Left colon (tissue), 2 donors: ENCODE measurements at regions not wholly inside any gene's neighbourhood (a gene's known extent, or its start where the extent isn't known, plus 50 kb on each side); places are given as distances from the start of the nearest gene placed in this dataset.

ENCODE experiments used
- ATAC-seq: fragments of 200-7000 bp; cut with Tn5 transposase; one replicate; pipeline ENCODE4 v1.9.1; 2020; ENCODE audit warnings: mild to moderate bottlenecking, moderate library complexity
- DNase-seq, 2 donors: peaks; one replicate each; pipeline ENCODE4 v3.0.0-alpha.2; 2020
- intact Hi-C, 2 donors: fragments of 100-400 bp; cut with DNase I in 1 of 2; cut with micrococcal nuclease in 1 of 2; formaldehyde crosslinking; loops; one replicate each; pipeline versions ENCODE4 v1.11.2 to v1.14.0; 2022; cut with DNase I, micrococcal nuclease
- donor health status: DM: no; HTN: no; CAD: no.
- donor health status: DM: yes; HTN: yes; CAD: no.

DNA sequence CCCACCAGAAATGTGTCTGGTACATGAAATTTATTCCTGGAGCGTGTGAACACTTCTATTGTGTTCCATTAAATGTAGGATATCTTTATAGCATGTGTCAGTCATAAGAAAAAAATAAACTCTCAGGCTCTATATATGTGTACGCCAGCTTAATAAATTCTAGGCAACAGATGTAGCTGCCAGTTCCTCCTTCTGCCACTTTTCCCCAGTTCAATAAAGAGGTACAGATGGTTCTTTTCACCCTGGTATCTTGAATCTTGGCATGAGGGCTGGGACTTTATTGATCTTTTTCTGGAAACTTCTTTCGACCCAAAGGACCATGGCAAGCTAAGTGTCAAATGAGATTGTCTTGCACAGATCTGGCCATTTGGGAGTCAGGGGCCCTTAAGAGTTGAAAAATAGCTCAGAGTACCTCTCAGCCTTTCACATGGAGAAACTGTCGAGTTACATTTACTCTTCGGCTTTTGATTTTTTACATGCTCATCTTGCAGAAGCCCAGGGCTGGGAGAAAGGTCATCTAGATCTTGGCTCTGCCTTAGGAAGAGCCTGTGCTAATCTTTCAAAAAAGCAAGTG, 240.9 kb downstream of the DOK5 start:
- intact Hi-C loops = no loop called here
- no peak for DNase-seq
- ATAC-seq = no peak

- ATAC-seq (no peak), DNase-seq (no peak)
- intact Hi-C loops = no loop called here
Measured at GRCh38 chr20:54714817-54715216, 239.4 kb downstream of the DOK5 start.

DNA sequence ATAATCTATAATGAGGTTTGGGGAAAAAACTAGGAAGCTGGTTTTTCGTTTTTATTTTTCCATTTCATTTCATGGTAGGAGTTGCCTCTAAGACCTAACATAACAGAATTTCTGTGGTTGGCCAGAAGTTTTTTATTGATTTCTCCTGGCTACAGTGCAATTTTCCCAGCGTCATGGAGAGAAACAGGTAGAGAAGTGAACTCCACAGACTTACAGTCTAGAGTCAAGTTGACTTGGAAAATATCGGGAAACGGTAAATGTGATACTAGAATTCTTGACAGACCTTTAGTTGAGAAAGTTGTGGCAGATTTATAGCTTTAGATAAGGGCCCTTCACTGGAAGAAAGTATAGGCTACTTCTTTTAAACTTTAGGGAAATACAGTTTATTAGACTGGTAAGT, 238.3 kb downstream of the DOK5 start:
- intact Hi-C loops = no loop called here
- no peak for DNase-seq
- ATAC-seq = no peak

GRCh38 chr20:54711071-54711470, 235.7 kb downstream of the DOK5 start:
- ATAC-seq (no peak), DNase-seq (no peak)
- intact Hi-C loops = no loop called here

DNA sequence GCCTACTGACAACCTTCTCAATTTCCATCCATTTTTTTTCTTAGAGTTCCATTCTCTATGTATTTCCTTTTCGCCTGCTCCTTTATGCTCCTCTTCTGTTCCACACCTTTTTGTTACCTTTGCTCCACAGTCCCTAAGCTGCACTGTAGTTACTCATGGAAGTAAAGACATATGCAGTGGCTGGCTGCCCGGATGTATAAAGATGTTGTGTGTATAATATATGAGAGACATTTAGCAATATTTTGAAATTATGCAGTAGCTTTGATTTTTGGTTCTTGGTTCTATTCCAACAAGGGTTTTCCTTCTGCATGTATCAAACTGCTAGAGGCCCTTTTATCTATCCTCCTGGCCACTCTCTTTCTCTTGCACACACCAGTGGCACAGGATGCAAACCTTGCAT, 234.9 kb downstream of the DOK5 start:
- intact Hi-C loops = no loop called here
- DNase-seq = no peak
- ATAC-seq = no peak

GRCh38 chr20:54708229-54708628, 232.8 kb downstream of the DOK5 start:
- intact Hi-C loops = no loop called here
- DNase-seq (no peak), ATAC-seq (no peak)

GRCh38 chr20:54707801-54708200, 232.4 kb downstream of the DOK5 start:
- ATAC-seq (no peak), DNase-seq (no peak)
- intact Hi-C loops = no loop called here

DNA sequence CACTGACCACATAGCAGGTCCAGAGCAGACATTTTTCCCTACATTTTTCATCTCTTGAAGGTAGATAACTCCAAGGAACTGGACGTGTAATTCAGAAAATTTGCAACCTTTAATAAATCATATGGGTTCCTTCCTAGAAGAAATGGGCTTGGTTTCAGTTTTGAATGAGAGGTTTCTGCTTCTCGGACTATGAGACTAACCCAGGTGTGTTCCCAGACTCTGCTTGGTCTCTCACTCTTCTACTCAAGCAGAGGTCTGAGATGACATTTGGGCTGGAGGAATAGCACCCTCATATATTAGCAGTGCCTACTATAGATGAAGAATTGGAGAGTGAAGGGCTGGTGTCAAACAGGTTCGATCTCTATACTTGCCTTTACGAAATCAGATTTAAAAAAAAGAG, 231.2 kb downstream of the DOK5 start:
- intact Hi-C loops = no loop called here
- ATAC-seq (no peak), DNase-seq (no peak)

DNA sequence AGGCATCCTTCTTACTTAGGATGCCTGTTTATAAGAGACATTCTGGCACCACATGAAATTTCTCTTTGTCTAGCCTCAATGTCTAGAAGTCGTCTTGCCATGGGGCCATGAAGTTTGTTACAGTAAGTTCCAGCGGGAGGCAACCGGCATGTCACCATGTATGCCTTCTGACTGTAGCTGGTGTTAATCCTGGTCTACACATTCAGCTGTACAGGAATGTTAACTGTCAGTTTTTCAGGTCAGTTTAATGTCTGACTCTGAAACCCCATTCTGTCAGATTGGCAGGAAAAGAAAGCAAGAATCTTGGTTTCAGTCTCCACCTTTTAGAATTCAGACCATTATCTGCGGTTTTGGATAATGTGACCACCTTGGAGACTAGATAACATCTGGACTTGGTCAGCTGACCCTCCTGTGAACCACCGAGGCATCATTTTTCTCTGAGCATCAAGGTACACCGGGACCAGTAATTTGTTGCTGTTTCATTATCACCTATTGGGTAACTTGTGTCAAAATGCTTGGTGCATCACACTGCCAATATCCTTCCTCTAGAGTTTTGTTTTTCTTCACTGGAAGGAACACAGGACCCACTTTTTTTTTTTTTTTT, 228.7 kb downstream of the DOK5 start:
- no peak for ATAC-seq
- no peak for DNase-seq
- intact Hi-C loops = no loop called here
